ENCODE measurements at regions not wholly inside any gene's neighbourhood (a gene's known extent, or its start where the extent isn't known, plus 50 kb on each side); places are given as distances from the start of the nearest gene placed in this dataset.

DNA sequence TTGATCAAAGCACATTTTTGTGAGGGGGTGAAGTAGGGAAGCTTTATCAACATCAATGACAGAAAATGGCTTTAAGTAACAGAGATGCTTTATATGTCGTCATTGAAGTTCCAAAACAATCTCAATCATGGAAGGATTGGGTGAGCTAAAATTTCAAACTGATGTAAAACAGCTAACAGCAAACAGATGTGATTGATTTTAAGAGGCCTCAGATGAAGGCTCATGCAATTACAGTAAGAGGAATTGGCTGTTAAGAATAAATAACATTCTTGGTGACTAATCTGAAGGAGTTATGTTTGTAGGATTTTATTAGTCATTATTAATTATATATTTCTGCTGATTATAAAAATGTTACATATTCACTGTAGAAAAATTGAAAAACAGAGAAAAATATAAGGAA, 63.5 kb upstream of the PUM3 start:
- no peak overlapping the region for H3K27ac ChIP-seq
- TF ChIP-seq, protein P1, sequence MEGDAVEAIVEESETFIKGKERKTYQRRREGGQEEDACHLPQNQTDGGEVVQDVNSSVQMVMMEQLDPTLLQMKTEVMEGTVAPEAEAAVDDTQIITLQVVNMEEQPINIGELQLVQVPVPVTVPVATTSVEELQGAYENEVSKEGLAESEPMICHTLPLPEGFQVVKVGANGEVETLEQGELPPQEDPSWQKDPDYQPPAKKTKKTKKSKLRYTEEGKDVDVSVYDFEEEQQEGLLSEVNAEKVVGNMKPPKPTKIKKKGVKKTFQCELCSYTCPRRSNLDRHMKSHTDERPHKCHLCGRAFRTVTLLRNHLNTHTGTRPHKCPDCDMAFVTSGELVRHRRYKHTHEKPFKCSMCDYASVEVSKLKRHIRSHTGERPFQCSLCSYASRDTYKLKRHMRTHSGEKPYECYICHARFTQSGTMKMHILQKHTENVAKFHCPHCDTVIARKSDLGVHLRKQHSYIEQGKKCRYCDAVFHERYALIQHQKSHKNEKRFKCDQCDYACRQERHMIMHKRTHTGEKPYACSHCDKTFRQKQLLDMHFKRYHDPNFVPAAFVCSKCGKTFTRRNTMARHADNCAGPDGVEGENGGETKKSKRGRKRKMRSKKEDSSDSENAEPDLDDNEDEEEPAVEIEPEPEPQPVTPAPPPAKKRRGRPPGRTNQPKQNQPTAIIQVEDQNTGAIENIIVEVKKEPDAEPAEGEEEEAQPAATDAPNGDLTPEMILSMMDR (conservative IDR thresholded peaks at IDR 0.05), result no peak

DNA sequence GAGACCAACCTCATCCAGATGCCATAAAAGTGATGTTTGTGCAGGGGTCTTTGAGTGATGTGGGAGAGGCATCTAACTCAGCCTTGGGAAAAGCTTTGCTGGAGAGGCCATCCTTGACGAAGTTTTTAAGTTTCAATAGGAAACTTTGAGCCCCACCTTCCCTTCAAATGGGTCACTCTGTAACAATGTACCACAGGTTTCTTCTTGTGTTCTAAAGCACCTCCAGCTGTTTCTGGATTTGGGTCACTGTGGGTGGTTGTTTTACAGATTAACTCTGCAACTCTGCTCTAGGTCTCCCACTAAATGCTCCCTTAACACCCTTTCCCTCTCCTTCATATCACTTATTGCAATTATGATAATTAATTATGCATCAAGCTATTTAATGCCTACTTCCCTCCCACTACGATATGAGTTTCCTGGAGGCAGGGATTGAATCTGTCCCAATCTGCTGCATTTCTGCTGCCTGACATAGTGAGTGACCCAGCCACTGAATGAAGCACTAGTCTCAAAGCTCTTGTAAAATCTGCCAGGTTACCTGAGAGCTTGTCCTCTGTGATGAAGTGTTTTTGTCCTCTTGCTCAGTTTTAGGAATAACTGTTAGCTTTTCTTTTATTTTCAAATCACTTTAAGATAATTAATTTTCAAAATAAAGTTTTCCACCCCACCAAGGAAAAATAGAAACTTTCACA, 60.5 kb upstream of the PUM3 start:
- TF ChIP-seq, protein P1 (conservative IDR thresholded peaks at IDR 0.05), result no peak
- no peak overlapping the region for H3K27ac ChIP-seq
